Activated CD4-positive, alpha-beta T cell treated with anti-CD3 and anti-CD28 coated beads, Interleukin-2, amount 50 U/mL, for 1 hour (primary cell): ENCODE measurements at regions not wholly inside any gene's neighbourhood (a gene's known extent, or its start where the extent isn't known, plus 50 kb on each side); places are given as distances from the start of the nearest gene placed in this dataset.
"Not testable (repeated sequence)": the region's sequence is repeated elsewhere in the genome, so short reads cannot be mapped to it uniquely, and the experiment has no call there.

Source experiments
- DNase-seq: peaks from one replicate; pipeline ENCODE4 v3.0.0-alpha.2; 2020

GRCh38 chr2:150817422-150817821, 330.0 kb upstream of the RND3 start:
- no peak for DNase-seq

- no peak for DNase-seq
These were observed 325.3 kb upstream of the RND3 start for GRCh38 chr2:150812664-150813367.

GRCh38 chr2:150812066-150812465, 324.6 kb upstream of the RND3 start:
- DNase-seq = no peak

- DNase-seq = no peak
These were observed 323.9 kb upstream of the RND3 start for GRCh38 chr2:150811259-150811855.

GRCh38 chr2:150809103-150809502, 321.6 kb upstream of the RND3 start:
- no peak for DNase-seq

- DNase-seq = no peak
These were observed 318.9 kb upstream of the RND3 start for GRCh38 chr2:150806336-150806735.

GRCh38 chr2:150803689-150804398, 316.4 kb upstream of the RND3 start:
- DNase-seq = no peak

- no peak for DNase-seq
These were observed 315.2 kb upstream of the RND3 start for GRCh38 chr2:150802635-150803034.

- DNase-seq = not testable (repeated sequence)
These were observed 308.8 kb upstream of the RND3 start for GRCh38 chr2:150796236-150796635.

GRCh38 chr2:150792780-150793300, 305.4 kb upstream of the RND3 start:
- DNase-seq = no peak

- DNase-seq = no peak
These were observed 304.1 kb upstream of the RND3 start for GRCh38 chr2:150791567-150791966.

- no peak for DNase-seq
These were observed 302.0 kb upstream of the RND3 start for GRCh38 chr2:150789376-150789905.

- no peak for DNase-seq
These were observed 301.1 kb upstream of the RND3 start for GRCh38 chr2:150788426-150789140.

- no peak for DNase-seq
These were observed 300.1 kb upstream of the RND3 start for GRCh38 chr2:150787353-150788093.

- DNase-seq = no peak
These were observed 296.9 kb upstream of the RND3 start for GRCh38 chr2:150784389-150784788.

- no peak for DNase-seq
These were observed 296.4 kb upstream of the RND3 start for GRCh38 chr2:150783896-150784295.

GRCh38 chr2:150783015-150783414, 295.5 kb upstream of the RND3 start:
- DNase-seq = no peak

GRCh38 chr2:150782613-150783012, 295.1 kb upstream of the RND3 start:
- DNase-seq = no peak

GRCh38 chr2:150781142-150781541, 293.7 kb upstream of the RND3 start:
- no peak for DNase-seq

- no peak for DNase-seq
These were observed 291.4 kb upstream of the RND3 start for GRCh38 chr2:150778828-150779227.

GRCh38 chr2:150769421-150769820, 282.0 kb upstream of the RND3 start:
- DNase-seq = no peak
